GM18861 (cell line): ENCODE measurements at regions not wholly inside any gene's neighbourhood (a gene's known extent, or its start where the extent isn't known, plus 50 kb on each side); places are given as distances from the start of the nearest gene placed in this dataset.
A peak's percentile ranks its signal among the peaks of the same experiment; 100 is the strongest.
"Not testable (repeated sequence)": the region's sequence is repeated elsewhere in the genome, so short reads cannot be mapped to it uniquely, and the experiment has no call there.

Experiments used
- ATAC-seq: cut with Tn5 transposase; IDR thresholded peaks from one replicate; pipeline ENCODE4 v1.9.1; 2021; ENCODE audit not compliant: unreplicated experiment

DNA sequence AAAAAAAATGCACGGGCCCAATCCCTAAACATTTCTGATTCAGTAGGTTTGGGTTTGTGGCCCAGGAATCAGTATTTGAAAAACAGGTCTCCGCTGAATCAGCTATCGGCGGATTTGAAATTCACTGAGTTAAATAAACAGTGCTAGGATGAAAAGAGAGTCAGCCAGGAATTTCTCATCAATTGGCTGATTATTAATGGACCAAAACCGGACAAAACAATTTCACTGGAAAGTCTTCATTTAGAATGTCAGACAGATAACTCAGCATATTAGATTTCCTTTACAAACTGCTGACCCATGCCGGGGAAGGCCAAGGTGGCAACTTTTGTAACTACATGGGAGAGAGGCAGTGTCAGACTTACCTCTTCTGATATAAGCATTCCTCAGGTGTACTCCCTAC is 99.4 kb upstream of the LSM6 start:
- ATAC-seq, result no peak

GRCh38 chr4:146073517-146073916 is 102.0 kb upstream of the LSM6 start:
- ATAC-seq, result no peak

DNA sequence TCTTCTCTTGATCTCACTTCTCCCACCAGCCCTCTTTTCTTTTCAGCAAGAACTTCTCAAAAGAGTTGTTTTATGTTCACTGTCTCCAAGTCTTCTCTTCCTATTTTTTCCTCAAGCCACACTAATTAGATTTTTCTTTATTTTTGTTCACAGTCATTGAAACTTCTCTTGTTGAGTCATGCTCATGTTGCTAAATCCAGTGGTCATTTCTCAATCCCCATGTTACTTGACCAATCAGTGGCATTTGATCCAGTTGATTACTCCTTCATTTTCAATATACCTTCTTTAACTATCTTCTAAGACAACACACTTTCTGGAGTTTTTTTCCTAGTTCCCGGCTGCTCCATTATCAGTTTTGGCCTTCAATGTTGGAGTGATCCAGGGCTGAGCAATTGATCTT is 103.1 kb upstream of the LSM6 start:
- ATAC-seq, result no peak

GRCh38 chr4:146071390-146071789 is 104.1 kb upstream of the LSM6 start:
- ATAC-seq, result no peak

DNA sequence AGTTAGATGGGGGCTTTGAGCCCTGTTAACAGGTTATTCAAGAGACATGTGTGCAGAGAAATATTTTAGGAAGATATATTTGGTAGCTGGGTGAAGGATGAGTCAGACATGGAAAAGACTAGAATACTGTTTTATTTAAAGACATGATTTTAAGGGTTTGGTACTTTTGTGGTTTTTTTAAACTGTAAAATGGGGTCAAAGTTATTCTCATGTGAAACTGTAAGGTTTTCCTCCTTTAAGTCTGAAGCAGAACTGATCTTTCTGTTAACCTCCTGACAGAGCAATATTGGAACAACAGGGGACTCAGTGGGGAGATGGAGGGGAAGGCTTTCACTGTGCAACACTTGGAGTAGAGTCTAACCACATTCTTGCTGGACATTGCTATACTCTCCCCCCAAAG is 112.4 kb upstream of the LSM6 start:
- peak; percentile 25 for ATAC-seq

DNA sequence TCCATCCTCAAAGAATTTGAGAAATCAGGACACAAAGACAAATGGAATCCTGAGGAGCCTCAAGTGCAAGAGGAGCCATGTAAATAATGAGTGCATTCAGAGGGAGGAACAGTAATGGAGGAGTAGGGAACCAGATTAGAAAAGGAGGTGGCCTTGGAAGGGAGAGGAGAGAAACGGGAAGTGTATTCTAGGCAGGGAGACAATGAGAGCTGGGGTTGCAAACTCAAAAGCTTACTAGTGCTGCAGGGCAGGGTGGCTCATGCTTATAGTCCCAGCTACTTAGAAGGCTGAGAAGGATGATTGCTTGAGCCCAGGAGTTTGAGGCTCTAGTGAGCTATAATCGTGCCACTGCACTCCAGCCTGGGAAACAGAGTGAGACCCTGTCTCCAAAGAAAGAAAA is 113.2 kb upstream of the LSM6 start:
- no peak for ATAC-seq

DNA sequence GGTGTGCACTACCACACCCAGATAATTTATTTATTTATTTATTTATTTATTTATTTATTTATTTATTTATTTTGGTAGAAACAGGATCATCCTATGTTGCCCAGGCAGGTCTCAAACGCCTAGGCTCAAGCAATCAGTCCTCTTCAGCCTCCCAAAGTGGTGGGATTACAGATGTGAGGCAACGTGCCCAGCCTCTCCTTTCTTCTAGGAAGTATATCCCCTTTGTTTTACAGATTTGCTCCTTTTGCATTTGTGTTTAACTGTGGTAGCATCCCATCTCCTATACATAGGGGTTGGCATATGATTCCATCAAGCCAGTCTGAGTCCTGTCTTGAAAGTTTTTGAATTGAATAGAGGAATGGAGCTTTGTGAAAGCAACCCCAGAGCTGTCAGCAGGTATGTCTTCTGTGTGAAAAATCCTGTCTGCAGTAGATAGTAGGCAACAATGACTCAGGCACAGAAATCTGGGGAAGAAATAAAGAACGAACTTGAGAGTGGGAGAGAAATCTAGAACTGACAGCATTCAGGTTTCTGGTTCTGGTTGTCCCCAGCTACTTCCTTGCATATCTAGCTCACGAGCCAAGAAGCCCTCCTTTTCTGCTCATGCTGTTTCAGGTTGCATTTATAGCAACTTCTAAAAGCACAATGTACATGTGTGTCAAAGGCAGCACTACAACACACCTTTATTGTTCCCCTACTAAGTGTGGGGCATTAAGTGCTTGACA is 113.7 kb upstream of the LSM6 start:
- ATAC-seq, result no peak

DNA sequence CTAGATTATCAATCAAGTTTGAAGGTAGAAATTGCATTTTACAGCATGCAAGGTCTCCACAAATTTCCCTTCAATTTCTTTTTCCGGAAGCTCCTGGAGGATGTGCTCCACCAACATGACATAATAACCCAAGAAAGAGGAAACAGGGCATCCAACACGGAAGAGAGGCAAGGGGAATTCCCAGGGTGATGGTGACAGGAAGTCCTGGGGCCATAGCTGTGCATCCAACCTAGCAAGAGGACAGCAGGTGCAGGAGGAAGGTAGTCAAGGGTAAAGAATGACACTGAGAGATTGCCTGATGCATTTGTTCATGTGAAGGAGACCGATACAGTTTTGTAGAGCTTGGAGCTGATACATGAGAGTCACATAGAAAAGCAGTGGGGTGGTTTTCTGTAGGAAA is 115.7 kb upstream of the LSM6 start:
- ATAC-seq, result peak; percentile 86

DNA sequence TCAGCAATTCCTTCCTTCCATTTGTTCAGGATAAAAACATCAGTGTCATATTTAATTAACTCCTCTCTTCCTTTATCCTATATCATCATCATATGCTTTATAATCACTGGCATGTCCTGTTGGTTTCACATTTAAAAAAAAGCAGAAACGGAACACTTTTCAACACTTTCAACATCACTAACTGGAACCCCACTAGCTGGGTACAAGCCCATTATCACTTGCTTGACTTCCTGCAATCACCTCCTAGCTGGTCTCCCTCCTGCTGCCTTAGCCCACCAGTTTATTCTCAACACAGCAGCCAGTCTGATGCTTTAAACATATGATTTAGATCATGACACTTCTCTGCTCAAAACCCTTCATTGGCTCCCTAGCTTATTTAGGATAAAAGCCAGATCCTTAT is 116.4 kb upstream of the LSM6 start:
- peak; percentile 31 for ATAC-seq

GRCh38 chr4:146058531-146058930 is 117.0 kb upstream of the LSM6 start:
- ATAC-seq, result no peak

DNA sequence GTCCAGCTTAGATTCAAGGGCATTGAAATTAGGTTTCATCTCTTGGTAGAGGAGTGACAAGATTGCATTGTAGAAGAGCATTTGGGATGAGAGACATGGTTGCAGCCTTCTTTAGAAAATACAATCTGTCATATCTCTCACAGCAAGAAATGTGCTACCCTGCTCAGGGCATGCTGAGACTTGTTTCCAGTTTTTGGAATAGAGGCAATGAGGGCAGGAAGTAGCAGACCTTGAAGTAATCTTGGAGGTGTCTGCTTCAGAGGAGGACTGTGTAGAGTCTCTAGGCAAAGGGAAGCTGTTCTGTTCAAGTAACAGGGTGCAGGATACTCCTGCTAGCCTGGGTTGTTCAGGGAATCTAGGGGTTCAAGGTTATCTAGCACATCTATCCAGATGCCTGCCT is 116.1 kb upstream of the ZNF827 start:
- ATAC-seq, result peak; percentile 33

- no peak for ATAC-seq
These were observed 115.3 kb upstream of the ZNF827 start for GRCh38 chr4:146053891-146054290.

DNA sequence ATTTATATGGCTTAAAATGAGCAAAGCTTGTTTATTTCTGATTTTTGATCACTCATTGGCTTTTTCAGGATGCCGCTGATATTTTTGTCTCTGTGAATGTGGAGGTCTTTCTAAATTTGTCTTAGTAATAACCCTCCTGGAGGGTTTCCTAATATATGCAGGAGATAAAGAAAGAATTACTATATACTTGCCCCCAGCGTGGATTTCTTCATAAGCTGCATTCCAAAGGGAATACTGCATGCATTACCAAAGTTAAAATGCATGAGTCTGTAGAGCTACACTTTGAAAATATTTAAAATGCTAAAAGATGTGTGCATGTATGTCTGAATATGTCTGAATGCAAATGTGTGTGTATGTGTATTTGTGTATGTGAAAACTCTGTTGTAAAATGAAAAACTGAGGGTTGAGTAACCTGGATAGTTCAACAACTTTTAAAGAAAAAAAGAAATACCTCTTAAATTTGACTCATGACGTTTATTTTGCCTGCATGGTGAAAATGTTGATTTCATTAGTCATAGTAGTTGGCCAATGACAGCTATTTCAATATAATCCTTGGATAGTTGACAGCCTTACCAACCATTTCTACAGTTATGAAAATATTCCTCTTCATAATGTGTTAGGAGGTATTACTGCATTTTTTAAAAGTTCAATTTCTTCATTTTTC is 113.2 kb upstream of the ZNF827 start:
- ATAC-seq, result no peak

DNA sequence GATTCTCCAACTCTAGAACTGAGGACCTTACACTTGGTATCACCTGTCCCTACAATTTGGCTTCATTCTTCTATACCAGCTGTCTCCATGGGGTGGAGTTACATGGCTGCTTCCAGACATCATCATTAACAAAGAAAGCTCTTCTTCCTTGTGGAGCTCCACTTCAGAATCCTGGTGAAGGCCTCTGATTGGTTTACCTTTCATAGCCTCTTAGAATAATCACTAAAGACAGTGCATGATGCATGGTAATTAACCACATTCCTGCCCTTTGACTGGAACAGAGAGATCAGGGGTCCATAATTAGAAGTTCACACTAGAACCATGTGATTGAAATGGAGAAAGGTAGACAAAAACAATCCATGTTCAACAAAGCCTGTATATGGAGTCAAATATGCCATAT is 112.6 kb upstream of the ZNF827 start:
- ATAC-seq, result no peak

GRCh38 chr4:146049802-146050201 is 111.2 kb upstream of the ZNF827 start:
- peak; percentile 82 for ATAC-seq

DNA sequence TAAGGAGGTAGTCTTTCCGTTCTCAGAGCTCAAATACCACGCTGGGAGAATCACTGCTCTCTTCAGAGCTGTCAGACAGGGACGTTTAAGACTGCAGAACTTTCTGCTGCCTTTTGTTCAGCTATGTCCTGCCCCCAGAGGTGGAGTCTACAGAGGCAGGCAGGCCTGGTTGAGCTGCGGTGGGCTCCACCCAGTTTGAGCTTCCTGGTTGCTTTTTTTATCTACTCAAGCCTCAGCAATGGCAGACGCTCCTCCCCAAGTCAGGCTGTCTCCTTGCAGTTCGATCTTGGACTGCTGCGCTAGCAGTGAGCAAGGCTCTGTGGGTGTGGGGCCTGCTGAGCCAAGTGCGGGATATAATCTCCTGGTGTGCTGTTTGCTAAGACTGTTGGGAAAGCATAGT is 109.1 kb upstream of the ZNF827 start:
- ATAC-seq, result not testable (repeated sequence)

GRCh38 chr4:146041139-146042004 is 102.7 kb upstream of the ZNF827 start:
- no peak for ATAC-seq

DNA sequence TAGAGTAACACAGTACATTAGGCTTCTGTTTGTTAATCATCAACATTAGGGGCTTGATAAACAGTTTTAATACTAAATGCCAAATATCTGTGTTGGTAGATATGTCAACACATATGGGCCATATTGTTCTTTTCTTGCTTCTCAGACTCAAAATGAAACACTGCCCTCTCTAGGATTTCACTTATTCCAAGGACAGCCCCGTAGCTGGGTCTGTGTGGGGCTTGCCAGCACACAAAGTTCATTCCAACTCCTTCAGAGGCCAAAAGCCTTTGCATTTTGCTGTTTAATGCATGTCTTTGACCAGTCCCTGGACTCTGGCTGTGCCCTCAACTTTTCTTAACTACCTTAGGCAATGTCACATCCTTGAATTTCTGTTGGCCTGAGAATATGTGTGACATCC is 102.0 kb upstream of the ZNF827 start:
- ATAC-seq, result no peak

DNA sequence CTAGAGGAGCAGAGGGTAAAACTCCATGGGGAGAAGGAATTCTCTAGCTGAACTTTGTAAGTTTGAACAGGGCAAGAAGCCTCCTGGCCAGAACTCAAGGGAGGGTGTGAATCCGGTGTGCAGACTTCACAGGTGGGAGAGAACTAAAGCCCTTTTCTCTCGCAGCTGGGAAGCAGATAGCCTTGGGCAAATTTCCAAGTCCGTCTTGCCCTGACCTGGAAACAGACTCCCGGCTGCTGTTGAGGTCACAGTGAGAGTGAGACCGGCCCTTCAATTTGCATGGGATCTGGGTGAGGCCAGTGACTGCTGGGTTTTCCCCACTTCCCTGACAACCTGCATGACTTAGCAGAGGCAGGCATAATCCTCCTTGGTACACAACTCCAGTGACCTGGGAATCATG is 94.5 kb upstream of the ZNF827 start:
- no peak for ATAC-seq

GRCh38 chr4:146032234-146032860 is 93.7 kb upstream of the ZNF827 start:
- ATAC-seq, result peak; percentile 26

DNA sequence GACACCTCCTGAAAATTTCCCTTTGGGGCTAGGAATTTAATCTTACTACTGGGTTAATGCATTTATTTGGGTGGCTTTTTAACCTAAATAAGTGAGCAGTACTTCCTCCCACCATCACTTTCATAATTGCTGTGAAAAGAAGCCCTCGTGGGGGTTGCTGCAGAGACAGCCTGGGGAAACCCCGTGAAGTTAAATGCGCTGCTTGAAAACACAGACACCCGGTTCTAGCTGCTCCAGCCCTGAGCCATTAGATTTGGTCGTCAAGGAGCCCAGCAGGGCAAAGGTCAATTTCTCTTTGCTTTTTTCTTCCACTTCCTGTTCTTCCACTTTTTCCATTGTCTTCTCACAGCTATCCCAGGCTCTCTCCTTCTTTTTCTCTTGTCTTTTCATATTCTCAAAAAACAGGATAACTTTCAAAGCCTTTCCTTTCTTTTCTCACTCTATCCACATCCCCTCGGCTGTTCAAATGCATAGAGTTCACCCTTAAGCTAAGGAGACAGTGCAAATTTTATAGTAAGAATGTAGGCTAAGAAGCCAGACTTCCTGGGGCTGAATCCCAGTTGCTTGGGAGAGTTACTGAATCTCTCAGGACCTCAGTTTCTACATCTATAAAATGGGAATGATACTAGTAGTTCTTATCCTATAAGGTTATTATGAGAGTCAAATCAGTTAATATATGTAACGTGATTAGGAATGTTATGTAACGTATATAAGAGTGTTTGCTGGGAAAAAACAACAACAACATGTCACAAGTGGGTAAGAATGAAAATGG is 91.5 kb upstream of the ZNF827 start:
- peak; percentile 79 for ATAC-seq
